GM12875 (cell line): ENCODE measurements at regions not wholly inside any gene's neighbourhood (a gene's known extent, or its start where the extent isn't known, plus 50 kb on each side); places are given as distances from the start of the nearest gene placed in this dataset.

Source experiments
- H3K4me3 ChIP-seq: one replicate; pipeline ENCODE4 v1.5.1; 2011; ENCODE audit warnings: low read depth, low read length, control low read depth
- TF ChIP-seq, protein P1 (sequence below): IDR thresholded peaks from 2 replicates; pipeline ENCODE4 v1.5.1; 2011; ENCODE audit warnings: low read depth, mild to moderate bottlenecking, control low read depth, inconsistent platforms, low read length, moderate library complexity, borderline replicate concordance; ENCODE audit not compliant: insufficient read depth

- H3K4me3 ChIP-seq = no peak overlapping the region
- TF ChIP-seq, protein P1, sequence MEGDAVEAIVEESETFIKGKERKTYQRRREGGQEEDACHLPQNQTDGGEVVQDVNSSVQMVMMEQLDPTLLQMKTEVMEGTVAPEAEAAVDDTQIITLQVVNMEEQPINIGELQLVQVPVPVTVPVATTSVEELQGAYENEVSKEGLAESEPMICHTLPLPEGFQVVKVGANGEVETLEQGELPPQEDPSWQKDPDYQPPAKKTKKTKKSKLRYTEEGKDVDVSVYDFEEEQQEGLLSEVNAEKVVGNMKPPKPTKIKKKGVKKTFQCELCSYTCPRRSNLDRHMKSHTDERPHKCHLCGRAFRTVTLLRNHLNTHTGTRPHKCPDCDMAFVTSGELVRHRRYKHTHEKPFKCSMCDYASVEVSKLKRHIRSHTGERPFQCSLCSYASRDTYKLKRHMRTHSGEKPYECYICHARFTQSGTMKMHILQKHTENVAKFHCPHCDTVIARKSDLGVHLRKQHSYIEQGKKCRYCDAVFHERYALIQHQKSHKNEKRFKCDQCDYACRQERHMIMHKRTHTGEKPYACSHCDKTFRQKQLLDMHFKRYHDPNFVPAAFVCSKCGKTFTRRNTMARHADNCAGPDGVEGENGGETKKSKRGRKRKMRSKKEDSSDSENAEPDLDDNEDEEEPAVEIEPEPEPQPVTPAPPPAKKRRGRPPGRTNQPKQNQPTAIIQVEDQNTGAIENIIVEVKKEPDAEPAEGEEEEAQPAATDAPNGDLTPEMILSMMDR = no peak
Observed at GRCh38 chr6:133767357-133767970, 121.4 kb upstream of the TCF21 start.

- TF ChIP-seq, protein P1 = no peak
- no peak overlapping the region for H3K4me3 ChIP-seq
Observed at GRCh38 chr6:133768656-133769295, 120.1 kb upstream of the TCF21 start.

- TF ChIP-seq, protein P1 = no peak
- H3K4me3 ChIP-seq = no peak overlapping the region
Observed at GRCh38 chr6:133769463-133769862, 119.5 kb upstream of the TCF21 start.

DNA sequence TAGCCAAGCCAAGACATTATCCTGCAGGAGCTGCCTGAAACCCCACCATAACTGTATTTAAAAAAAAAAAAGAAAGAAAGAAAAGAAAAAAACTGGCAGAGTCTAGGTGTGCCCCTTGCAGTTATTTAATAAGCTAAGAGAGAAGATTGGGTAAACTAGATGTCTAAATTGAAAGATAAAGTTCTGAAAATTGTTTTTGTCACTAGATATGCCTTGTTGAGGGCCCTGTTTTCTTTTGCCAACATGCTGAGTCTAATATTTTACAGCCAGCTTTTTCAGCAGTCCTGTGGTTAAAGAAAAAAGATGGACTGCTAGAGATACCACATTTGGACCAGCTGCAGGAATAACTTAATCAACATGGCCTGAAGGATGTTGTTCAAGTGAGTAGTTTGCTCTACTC, 116.3 kb upstream of the TCF21 start:
- no peak overlapping the region for H3K4me3 ChIP-seq
- TF ChIP-seq, protein P1 = no peak

DNA sequence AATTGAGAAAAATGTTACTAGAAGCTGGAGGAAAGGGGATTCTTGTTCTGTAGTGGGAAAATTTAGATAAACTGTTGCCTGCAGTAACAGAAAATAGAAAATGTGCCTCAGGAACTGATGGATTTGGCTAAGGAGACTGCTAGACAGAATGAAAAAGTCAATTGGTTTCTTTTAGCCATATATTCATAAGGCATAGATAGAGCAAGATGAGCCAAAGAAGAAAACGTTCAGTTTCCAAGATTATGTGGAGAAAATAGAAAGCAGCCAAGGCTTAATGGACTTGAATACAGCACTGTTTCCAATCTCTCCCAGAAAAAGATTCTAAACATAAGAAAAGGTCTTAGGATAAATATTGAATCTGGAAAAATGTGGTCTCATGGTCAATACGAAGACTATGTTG, 115.1 kb upstream of the TCF21 start:
- H3K4me3 ChIP-seq = no peak overlapping the region
- TF ChIP-seq, protein P1 = no peak

DNA sequence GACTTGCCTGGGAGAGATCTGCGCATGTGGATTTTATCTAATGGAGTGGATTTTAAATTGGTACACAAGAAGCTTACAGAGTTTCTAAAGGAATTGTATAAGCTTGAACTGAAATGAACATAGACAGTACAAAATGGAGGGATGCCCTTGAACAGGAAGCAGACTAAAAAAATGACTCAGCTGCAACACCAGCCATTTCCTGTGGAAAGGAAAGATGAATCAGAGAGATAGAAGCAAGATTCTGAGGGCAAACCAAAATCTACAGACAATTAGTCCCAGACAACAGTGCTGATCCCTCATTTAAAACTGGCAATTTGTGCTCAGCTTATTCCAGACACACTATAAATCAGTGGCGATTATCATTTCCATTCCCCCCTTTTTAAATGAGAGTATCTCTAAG, 114.6 kb upstream of the TCF21 start:
- H3K4me3 ChIP-seq = no peak overlapping the region
- TF ChIP-seq, protein P1 = no peak
